Keratinocyte (primary cell): ENCODE measurements at regions not wholly inside any gene's neighbourhood (a gene's known extent, or its start where the extent isn't known, plus 50 kb on each side); places are given as distances from the start of the nearest gene placed in this dataset.

ENCODE experiments used
- DNase-seq: peaks from one replicate; pipeline ENCODE4 v3.0.0-alpha.2; 2011; ENCODE audit warnings: low read depth, missing footprints, low spot score
- FAIRE-seq: peaks from 2 replicates; lab custom pipeline; 2011; peaks lifted over from hg19 to GRCh38; lab: Jason Lieb, UNC
- H2AFZ ChIP-seq: 2 replicates; pipeline ENCODE4 v1.6.0; 2012; ENCODE audit warnings: low read length, control low read depth, inconsistent platforms; ENCODE audit not compliant: control insufficient read depth
- H3K27ac ChIP-seq: 2 replicates; pipeline ENCODE4 v1.5.1; 2011; ENCODE audit warnings: low read length; ENCODE audit not compliant: control insufficient read depth, insufficient read depth
- H3K27me3 ChIP-seq: 3 replicates; pipeline ENCODE4 v1.6.0; 2011; ENCODE audit warnings: low read length; ENCODE audit not compliant: control insufficient read depth, insufficient read depth; ENCODE audit errors: extremely low read depth
- H3K36me3 ChIP-seq, 2 experiments: 2 replicates in 1 of 2; 3 replicates in 1 of 2; pipeline ENCODE4 v1.5.1; 2011; ENCODE audit warnings: low read length in 2 of 2, mild to moderate bottlenecking in 1 of 2; ENCODE audit not compliant: control insufficient read depth in 2 of 2, insufficient read depth in 2 of 2; ENCODE audit errors: extremely low read depth in 1 of 2
- H3K4me1 ChIP-seq: 3 replicates; pipeline ENCODE4 v1.5.1; 2011; ENCODE audit warnings: low read length; ENCODE audit not compliant: control insufficient read depth, insufficient read depth; ENCODE audit errors: extremely low read depth
- H3K4me2 ChIP-seq: 3 replicates; pipeline ENCODE4 v1.6.0; 2011; ENCODE audit warnings: low read depth, low read length; ENCODE audit not compliant: control insufficient read depth, insufficient read depth; ENCODE audit errors: extremely low read depth
- H3K4me3 ChIP-seq, 3 experiments: fragments of 200-600 bp in 1 of 3; sonication (generic) in 1 of 3; 2 replicates in 2 of 3; 3 replicates in 1 of 3; pipeline ENCODE4 v1.5.1; 2011 to 2016; ENCODE audit warnings: low read length in 3 of 3, mild to moderate bottlenecking in 3 of 3, control low read depth in 2 of 3, inconsistent platforms in 1 of 3, low read depth in 1 of 3, mixed read lengths in 1 of 3, mixed run types in 1 of 3, moderate library complexity in 1 of 3; ENCODE audit not compliant: control insufficient read depth in 2 of 3, insufficient read depth in 2 of 3; ENCODE audit errors: extremely low read depth in 1 of 3
- H3K79me2 ChIP-seq: 2 replicates; pipeline ENCODE4 v1.6.0; 2012; ENCODE audit warnings: low read length; ENCODE audit not compliant: control insufficient read depth, insufficient read depth
- H3K9ac ChIP-seq: 3 replicates; pipeline ENCODE4 v1.6.0; 2011; ENCODE audit warnings: low read length; ENCODE audit not compliant: control insufficient read depth, insufficient read depth; ENCODE audit errors: extremely low read depth
- H3K9me1 ChIP-seq: 3 replicates; pipeline ENCODE4 v1.6.0; 2011; ENCODE audit warnings: low read length; ENCODE audit not compliant: control insufficient read depth, insufficient read depth; ENCODE audit errors: extremely low read depth
- H3K9me3 ChIP-seq: 2 replicates; pipeline ENCODE4 v1.5.1; 2012; ENCODE audit warnings: low read depth, low read length; ENCODE audit not compliant: control insufficient read depth
- H4K20me1 ChIP-seq: 3 replicates; pipeline ENCODE4 v1.6.0; 2011; ENCODE audit warnings: low read length; ENCODE audit not compliant: control insufficient read depth, insufficient read depth; ENCODE audit errors: extremely low read depth
- CTCF ChIP-seq, 3 experiments: IDR thresholded peaks in 1 of 3; conservative IDR thresholded peaks in 1 of 3; optimal IDR thresholded peaks in 1 of 3; 2 replicates in 2 of 3; 3 replicates in 1 of 3; pipeline versions ENCODE3 to v1.5.1; 2011; ENCODE audit warnings: low read length in 3 of 3, mild to moderate bottlenecking in 3 of 3, moderate library complexity in 2 of 3, control low read depth in 1 of 3, inconsistent platforms in 1 of 3; ENCODE audit not compliant: insufficient read depth in 2 of 3; ENCODE audit errors: extremely low read depth in 1 of 3
- EZH2 ChIP-seq: IDR thresholded peaks from one replicate; pipeline ENCODE4 v1.6.1; 2012; ENCODE audit warnings: inconsistent platforms, mild to moderate bottlenecking, low read length, moderate library complexity
- dilution Hi-C: fragments of 300-500 bp; cut with MboI; formaldehyde crosslinking; loops from one replicate; pipeline ENCODE4 v1.7.0; 2020; ENCODE audit warnings: low sequenced_read_pairs; ENCODE audit not compliant: extremely low pct_ligation_motif_present

- TF ChIP-seq EZH2 (no peak), CTCF (optimal IDR thresholded peaks at IDR 0.05 in 1 of 3, IDR thresholded peaks at IDR 0.05 in 1 of 3, conservative IDR thresholded peaks at IDR 0.05 in 1 of 3; ENCODE audit: extremely low read depth in 1 of 3, insufficient read depth in 2 of 3, low read length in 3 of 3) (no peak)
- Histone ChIP-seq H3K4me2 (no peak overlapping the region), H3K36me3 (no peaks in the 10 kb centered on the region), H2AFZ (no peak overlapping the region), H4K20me1 (no peaks in the 10 kb centered on the region), H3K79me2 (no peaks in the 10 kb centered on the region), H3K4me3 (no peak overlapping the region), H3K27ac (no peak overlapping the region), H3K4me1 (peaks cover 3% of the 10 kb centered on the region), H3K9me3 (no peaks in the 10 kb centered on the region), H3K9ac (no peak overlapping the region), H3K9me1 (no peaks in the 10 kb centered on the region), H3K27me3 (no peaks in the 10 kb centered on the region)
- FAIRE-seq (no peak), DNase-seq (no peak)
- dilution Hi-C loops: no loop called here
Measured at GRCh38 chr18:56436651-56437050, 201.7 kb downstream of the TXNL1 start.

GRCh38 chr18:56433919-56434318, 204.5 kb downstream of the TXNL1 start:
- Histone ChIP-seq H4K20me1 (no peaks in the 10 kb centered on the region), H3K36me3 (no peaks in the 10 kb centered on the region), H3K4me2 (no peak overlapping the region), H3K9me1 (no peaks in the 10 kb centered on the region), H3K27ac (no peak overlapping the region), H3K4me1 (peaks cover 8% of the 10 kb centered on the region), H3K79me2 (no peaks in the 10 kb centered on the region), H3K9me3 (no peaks in the 10 kb centered on the region), H3K9ac (no peak overlapping the region), H3K4me3 (no peak overlapping the region), H2AFZ (no peak overlapping the region), H3K27me3 (no peaks in the 10 kb centered on the region)
- DNase-seq: no peak
- dilution Hi-C loops: no loop called here
- no peak for FAIRE-seq
- no peak for TF ChIP-seq EZH2
- TF ChIP-seq CTCF (optimal IDR thresholded peaks at IDR 0.05 in 1 of 3, IDR thresholded peaks at IDR 0.05 in 1 of 3, conservative IDR thresholded peaks at IDR 0.05 in 1 of 3; ENCODE audit: extremely low read depth in 1 of 3, insufficient read depth in 2 of 3, low read length in 3 of 3): no peak
